GM19035 (cell line): ENCODE measurements at regions not wholly inside any gene's neighbourhood (a gene's known extent, or its start where the extent isn't known, plus 50 kb on each side); places are given as distances from the start of the nearest gene placed in this dataset.
"Not testable (repeated sequence)": the region's sequence is repeated elsewhere in the genome, so short reads cannot be mapped to it uniquely, and the experiment has no call there.

Source experiments
- ATAC-seq: cut with Tn5 transposase; IDR thresholded peaks from one replicate; pipeline ENCODE4 v1.9.1; 2021; ENCODE audit not compliant: unreplicated experiment

DNA sequence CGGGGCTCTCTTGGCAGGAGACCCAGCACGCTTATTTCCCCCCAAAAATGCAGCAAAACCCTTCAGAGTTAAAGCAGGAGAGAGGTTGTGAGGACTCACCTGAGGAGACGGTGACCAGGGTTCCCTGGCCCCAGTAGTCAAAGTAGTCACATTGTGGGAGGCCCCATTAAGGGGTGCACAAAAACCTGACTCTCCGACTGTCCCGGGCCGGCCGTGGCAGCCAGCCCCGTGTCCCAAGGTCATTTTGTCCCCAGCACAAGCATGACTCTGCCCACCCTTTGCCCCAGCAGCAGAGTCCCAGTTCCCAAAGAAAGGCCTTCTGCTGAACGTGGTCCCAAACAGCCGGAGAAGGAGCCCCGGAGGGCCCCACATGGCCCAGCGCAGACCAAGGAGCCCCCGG is 337.7 kb downstream of the TMEM121 start:
- no peak for ATAC-seq

DNA sequence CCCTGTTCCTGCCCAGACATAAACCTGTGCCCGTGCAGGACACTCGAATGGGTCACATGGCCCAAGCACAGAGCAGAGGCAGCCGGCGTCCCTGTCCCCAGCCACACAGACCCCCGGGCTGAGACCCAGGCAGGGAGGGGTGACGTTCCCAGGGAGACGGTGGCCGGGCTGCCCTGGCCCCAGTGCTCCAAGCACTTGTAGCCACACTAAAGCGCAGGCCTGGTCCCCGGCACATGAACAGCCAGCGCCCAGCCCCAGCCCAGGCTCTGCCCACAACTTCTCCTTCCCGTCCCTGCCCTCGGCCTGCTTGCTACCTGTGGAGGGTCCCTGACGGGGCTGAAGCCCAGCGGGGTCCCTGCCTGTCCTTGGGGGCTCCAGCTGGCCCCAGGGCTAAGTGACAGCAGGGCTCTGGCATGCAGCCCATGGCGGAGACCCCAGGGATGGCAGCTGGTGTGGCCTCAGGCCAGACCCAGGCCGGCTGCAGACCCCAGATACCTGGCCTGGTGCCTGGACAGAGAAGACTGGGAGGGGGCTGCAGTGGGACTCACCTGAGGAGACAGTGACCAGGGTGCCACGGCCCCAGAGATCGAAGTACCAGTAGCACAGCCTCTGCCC is 338.4 kb downstream of the TMEM121 start:
- ATAC-seq: no peak

DNA sequence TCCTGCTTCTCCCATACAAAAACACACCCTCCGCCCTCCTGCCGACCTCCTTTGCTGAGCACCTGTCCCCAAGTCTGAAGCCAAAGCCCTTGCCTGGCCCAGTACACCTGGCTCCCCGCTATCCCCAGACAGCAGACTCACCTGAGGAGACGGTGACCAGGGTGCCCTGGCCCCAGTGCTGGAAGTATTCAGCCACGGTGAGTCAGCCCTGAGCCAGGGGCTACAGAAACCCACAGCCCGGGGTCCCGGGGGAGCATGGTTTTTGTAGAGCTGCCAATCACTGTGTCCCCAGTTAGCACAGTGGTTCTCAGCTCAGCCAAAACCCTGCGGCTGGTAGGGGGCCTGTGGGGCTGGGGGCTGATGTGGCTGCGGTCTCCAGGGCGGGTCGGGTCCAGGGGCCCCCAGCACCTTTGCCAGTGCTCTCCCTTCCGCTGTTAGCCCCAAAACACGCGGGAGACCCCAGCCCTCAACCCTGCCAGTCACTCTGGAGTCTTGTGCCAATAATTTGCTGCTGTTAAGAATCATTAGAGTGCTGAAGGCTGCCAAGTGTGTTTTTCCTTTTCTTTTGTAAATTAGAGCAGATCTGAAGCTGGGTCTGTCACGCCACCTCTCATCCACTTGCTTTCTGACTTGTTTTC is 339.0 kb downstream of the TMEM121 start:
- no peak for ATAC-seq

DNA sequence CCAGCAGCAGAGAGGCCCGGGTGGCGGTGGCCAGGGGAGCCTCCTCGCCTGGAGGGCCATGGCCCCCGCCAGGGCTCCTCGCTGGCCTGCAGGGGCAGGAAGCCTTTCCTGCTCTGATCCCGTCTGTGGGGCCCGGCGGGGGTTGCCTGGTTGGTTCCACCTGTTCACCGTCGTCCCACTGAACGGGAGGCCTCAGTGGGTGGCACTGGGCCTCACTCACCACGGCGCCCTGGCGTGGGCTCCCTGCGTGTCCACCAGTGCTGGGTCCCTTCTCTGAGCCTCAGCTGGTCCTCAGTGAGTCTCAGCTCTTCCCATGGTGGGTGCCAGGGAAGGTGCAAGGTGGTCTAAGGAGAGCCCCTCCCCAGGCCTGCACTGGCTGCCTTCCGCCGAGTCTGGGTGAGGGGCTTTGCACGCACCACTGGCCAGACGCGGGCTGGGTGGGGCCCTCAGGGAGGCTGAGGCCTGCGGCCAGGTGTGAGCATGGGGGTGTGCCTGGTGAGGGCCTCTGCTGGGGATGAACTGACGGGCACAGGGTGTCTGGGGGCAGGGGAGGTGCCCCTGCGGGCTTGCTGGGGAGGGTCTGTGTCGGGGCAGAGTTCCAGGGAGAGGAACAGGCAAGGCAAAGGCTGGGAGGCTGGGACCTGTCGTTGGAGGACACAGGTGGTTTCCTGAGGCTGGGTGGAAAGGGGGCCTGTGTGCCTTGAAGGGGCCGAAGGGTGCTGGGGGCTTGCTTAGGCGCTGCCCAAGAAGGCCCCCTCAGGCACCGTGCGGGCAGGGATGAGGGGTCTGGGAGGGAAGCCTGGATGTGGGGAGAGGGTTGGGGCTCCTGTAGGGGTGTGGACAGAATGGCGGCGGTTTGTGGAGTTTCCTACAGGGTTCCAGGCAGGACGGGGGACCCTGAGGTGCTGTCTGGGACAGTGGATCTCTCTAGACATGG is 339.8 kb downstream of the TMEM121 start:
- ATAC-seq: no peak

DNA sequence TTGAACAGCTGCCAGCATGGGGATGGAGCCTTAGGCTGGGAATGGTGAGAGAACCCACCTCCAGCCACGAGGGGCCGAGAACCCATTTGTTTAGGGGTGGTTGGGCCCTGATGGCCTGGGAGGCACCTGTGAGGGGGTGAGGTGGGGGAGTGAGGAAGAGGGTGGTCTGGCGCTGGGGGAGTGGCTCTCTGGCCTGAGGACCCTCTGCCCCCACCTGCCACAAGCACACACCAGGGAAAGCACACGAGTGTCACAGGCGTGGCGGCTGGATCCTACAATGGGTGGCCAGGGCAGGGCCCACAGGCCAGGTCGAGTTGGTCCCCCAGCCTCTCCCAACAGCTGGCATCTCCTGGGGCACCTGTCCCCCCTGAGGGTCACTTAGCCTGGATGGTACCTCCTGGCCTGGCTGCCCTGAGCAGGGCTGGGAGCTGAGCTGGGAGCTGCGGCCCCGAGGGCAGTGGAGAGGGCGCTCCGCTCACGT is 340.5 kb downstream of the TMEM121 start:
- ATAC-seq: no peak

DNA sequence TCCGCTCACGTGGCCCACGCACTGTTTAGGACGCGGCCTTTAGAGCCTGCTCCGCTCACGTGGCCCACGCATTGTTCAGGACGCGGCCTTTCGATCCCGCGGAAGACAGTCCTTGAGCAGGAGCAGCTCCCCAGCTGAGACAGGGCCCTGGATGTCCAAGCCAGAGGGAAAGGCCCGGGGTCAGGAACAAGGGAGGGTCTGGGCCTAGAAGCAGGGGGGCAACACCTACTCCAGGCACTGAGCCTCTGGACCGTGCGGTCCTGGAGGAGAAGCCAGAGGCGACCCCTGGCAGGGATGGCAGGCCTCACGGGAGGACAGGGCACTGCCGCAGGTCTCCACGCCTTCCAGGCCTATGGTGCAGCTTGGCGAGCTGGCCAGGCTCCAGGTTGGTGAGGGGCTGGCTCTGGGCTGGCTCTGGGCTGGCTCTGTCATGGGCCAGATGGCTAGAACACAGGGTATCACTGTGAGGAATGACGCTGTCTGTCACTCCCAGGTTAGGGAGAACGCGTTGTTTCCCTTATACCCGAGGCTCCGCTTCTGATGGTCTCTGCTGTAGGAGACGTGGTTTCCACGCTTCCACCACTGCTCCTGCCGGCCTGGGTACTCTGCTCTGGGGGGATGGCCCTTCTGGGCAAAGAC is 341.7 kb downstream of the TMEM121 start:
- ATAC-seq: no peak

DNA sequence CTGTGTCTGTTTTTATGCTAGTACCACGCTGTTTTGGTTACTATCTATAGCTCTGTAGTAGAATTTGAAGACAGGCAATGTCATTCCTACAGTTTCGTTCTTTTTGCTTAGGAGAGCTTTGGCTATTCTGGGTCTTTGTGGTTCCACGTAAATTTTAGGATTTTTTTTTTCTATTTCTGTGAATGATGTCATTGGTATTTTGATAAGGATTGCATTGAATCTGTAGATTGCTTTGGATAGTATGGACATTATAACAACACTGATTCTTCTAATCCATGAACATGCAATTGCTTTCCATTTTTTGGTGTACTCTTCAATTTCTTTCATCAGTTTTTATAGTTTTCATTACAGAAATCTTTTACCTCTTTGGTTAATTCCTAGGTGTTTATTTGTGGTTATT is 345.2 kb downstream of the TMEM121 start:
- no peak for ATAC-seq

DNA sequence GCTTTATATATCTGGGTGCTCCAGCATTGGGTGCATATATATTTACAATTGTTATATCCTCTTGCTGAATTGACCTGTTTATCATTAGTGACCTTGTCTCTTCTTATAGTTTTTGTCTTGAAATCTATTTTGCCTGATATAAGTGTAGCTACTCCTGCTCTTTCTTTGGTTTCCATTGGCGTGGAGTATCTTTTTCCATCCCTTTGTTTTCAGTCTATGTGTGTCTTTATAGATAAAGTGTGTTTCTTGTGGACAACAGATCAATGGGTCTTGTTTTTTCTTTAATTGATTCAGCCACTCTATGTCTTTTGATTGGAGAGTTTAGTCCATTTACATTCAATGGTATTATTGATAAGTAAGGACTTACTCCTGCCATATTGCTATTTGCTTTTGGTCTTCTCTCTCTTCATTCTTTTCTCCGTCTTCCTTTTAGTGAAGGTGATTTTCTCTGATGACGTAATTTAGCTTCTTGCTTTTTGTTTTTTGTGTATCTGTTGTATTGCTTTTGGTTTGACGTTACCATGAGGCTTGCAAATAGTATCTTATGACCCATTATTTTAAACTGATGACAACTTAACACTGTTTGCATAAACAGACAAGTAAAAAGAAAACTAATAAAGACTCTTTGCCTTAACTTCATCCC is 347.6 kb downstream of the TMEM121 start:
- ATAC-seq: no peak

DNA sequence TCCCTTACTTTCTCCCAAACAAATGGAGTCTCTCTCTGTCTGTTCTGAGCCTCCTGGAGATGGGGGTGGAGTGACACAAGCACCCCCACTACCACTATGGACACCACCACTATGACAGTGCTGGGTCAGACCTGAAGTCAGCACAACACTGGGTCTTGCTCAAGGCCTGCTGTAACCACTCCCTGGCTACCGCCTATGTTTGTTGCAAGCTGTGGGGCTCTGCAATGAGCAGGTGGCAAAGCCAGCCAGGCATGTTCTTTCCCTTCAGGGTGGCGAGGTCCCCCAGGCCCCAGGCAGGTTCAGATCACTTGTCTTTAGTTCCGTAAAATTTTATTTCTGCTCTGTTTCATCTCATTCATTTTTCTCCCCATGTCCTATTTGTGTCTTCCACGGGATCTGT is 349.8 kb downstream of the TMEM121 start:
- no peak for ATAC-seq

DNA sequence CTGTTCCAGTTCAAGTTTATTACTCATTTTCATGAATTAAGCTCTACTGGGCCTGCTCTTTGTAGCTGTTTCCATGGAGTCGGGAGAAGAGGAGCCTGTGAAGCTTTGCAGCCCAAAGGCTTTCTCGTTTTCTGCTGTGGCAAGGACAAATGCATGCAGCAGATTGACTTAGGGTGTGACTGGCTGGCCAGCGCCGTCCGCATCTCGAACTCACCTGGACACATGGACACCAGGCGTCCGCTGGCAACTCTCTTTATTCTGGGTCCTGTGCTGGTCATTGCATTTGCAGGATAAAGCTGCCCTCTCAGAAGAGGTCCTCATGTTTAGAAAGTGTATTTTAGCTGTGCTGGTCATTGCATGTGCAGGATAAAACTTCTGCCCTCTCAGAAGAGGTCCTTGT is 350.4 kb downstream of the TMEM121 start:
- ATAC-seq: no peak

DNA sequence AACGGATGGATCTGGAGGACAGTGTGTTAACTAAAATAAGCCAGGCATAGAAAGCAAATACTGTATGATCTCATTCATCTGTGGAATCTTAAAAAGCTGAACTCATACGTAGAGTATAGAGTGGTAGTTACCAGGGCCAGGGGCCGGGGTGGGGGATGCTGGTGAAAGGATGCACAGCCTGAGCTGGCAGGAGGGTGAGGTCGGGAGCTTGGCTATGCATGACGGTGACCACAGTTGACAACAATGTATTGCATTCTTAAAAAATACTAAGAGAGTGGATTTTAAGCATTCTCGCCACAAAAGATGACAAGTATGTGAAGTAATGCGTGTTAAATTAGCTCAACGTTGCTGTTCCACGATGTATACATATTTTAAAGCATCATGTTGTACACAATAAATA is 351.3 kb downstream of the TMEM121 start:
- no peak for ATAC-seq

DNA sequence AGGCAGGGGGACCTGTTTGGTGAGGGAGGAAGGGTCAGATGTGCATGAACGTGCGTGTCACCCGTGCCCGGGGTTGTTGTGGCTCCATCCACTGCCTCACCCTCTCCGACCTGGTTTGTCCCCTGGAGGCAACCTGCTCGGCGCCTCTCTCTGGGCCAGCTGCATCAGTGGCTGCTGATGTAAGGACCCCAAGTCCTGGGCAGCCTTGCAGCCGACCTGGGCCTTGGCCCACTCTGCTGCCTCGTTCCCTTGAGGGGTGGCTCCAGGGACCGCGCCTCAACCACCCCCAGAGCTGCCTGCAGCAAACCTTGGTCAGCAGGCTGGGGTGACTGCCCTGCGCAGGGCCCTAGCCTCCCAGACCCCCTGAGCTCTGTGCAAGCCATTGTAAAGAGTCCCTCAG is 351.7 kb downstream of the TMEM121 start:
- no peak for ATAC-seq

DNA sequence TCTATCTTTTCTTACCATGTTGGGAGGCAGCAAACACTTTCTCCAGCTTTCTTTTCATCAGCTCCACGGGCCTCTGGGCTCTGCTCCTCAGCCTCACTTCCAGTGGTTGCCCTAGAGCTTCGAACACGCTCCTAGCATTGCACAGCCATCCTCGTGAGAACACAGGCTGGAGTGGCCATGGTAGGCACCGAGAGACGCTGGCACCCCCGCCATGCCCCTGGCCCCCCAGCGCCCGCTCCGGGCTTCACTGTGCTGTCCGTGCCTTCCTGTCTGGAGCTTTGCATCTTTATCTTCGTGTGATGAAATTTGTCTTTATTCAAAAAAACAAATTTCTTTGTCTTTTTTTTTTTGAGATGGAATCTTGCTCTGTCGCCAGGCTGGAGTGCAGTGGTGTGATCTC is 352.2 kb downstream of the TMEM121 start:
- no peak for ATAC-seq

DNA sequence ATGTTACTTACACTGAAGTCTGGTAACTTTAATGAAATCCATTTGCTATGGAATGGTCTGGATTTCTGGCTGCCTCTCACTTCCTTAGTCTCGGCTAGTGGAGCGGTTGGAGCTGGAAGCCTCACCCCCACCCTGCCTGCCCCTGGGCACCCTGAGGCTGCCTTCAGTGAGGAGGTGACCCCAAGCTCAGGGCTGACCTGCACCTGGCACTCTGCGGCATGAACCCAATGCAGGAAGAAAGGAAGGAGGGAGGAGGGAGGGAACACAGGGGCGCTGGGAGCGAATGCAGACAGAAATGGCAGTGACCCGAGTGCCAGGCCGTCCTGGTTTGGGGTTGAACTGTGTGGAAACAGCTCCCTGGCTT is 353.1 kb downstream of the TMEM121 start:
- no peak for ATAC-seq

DNA sequence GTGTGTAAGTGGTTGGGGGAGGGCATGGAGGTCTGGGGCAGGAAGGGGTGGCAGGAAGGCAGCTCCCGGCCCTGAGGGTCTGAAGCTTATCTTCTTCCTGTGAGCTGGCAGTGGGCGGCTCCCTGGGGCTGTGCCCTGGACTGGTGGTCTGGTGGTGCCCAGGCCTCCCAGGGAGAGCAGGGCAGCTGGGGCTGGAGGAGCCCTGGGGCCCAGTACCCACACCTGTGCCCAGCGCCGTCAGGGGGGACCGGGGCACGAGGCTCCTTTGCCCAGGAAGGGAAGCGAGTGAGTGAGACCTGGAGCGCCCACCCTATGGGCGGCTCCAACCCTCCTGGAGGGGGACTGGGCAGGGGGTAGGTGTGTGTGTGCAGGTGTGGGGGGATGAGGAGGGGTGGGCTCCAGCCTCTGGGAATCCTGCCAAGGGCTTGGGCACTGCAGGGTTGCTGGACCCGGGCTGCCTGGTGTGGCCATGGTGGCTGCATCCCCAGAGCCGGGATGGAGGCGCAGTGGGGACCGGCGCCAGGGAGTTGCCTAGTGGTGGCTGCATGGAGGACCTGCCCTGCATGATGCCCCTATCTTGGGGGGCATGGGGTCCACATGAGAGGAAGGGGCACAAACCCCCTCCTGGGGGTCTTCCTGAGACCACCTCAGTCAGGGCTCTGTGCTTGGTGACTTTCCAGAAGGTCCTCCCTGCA is 353.6 kb downstream of the TMEM121 start:
- ATAC-seq: no peak

DNA sequence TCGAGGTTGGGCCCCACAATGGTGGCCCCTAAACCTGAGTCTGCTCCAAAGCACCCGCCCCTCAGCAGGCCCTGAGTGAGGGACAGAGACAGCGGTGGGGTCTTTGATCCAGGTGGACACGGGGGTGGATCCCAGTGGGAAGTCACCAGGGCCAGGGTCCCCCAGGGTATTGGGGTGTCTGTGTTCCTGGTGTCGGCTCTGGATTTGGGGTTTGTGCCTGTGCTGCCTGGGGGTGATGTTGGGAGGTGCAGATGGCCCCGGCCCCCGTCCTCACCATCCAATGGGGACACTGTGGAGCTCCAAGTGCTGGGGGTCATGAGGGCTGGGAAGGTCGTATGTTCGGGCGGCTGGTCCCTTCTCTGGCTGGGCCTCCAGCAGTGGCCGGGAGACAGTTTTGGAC is 354.2 kb downstream of the TMEM121 start:
- no peak for ATAC-seq

DNA sequence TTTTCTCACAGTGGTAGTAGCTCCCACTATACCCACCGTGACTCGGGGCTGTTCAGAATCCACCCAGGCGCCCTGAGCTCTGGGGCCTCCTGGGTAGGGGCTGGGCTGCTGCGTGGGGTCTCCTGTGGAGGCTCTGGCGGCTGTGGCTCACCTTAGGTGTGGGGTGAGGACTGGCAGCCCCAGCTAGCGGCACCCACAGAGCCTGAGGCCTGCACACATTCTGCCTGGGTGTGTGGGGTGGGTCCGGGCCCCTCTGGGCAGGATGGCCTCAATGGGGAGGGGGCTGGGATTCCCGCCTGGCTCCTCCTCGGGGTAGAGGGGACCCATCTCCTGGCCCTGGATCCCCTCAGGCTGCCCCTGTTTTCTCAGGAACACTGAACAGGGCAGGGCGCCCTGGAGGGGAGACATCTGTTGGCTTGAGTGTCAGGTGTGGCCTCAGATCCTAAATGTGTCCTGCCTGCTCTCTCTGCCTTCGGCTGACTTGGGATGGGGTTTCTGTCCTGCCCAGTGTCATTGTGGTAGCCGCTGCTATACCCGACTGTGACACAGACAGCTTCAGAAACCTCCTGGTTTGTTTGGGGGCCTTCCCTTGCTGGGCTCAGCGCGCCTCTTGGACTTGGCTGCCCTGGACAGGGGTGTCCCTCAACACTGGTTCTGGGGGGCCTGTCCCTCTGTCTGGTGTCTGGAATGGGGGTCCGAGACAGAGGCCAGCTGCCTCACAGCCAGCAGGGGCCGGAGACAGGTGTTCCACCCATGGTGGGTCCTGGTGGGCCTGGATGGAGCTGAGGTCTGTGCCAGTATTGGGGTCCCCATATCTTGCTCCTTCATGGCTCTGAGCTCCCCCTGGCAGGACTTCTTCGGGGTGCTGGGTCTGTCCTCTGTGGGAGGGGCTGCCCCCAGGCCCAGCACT is 354.9 kb downstream of the TMEM121 start:
- ATAC-seq: no peak

DNA sequence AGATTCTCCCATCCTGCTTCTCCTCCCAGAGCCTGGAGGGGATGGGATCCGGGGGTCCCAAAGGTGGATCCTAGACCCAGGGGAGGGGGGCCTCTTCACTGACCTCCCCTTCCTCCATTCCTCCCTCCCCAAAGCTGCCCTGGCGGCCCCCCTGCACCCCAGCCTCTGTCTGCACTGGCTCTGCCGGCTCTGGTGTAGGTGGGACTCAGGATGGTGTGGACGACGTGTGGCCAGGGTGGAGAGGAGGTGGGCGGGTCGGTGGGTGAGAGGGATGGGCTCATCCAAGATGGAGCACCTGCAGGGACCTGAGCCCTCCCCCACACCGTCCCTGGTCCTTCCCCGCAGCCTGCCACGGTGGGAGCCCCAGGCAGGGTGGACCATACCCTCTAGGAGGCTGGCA is 355.6 kb downstream of the TMEM121 start:
- not testable (repeated sequence) for ATAC-seq

DNA sequence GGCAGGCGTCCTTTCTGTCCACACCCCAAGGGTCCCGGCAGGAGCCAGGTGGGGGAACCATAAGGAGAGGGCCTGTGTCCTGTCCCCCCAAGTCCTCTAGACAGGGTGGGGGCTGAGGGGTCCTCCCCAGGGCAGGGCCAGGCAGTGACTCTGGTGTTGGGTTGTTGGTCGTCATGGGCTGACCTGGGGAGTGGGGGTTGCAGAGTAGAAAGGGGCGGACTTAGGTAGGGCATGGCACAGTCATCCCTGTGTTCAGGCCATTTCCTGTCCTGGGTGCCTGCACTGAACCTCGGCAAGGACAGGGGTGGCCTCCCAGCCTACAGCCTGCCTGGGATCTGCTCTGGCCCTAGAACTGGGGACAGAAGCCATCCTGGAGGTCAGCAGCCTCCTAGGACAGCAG is 356.2 kb downstream of the TMEM121 start:
- no peak for ATAC-seq
